ENCODE measurements at regions not wholly inside any gene's neighbourhood (a gene's known extent, or its start where the extent isn't known, plus 50 kb on each side); places are given as distances from the start of the nearest gene placed in this dataset.

- Histone ChIP-seq H3K9me3 (no peaks in the 10 kb centered on the region), H3K9ac (no peak overlapping the region), H3K27me3 (ENCODE audit: insufficient read depth) (no peaks in the 10 kb centered on the region), H3K4me2 (no peak overlapping the region), H3K27ac (ENCODE audit: low read depth in 2 of 2, low read length in 1 of 2) (no peak overlapping the region), H4K20me1 (ENCODE audit: insufficient read depth) (no peaks in the 10 kb centered on the region), H2AFZ (ENCODE audit: low read depth) (no peak overlapping the region), H3K9me2 (no peaks in the 10 kb centered on the region; the same call in 1 of the 2 replicates), H3K4me1 (ENCODE audit: control insufficient read depth in 1 of 2, insufficient read depth in 2 of 2, low read depth in 1 of 2, low read length in 1 of 2) (no peaks in the 10 kb centered on the region), H3K36me3 (replicated peaks in 1 of 2; ENCODE audit: control insufficient read depth in 1 of 2, insufficient read depth in 2 of 2, low read length in 1 of 2) (no peaks in the 10 kb centered on the region), H3K79me2 (ENCODE audit: insufficient read depth) (no peaks in the 10 kb centered on the region), H3F3A (replicated peaks; ENCODE audit: insufficient read depth) (no peaks in the 10 kb centered on the region), H3K4me3 (ENCODE audit: low read depth in 2 of 2, low read length in 1 of 2) (no peak overlapping the region)
- ChIA-PET CTCF (no interaction called here), POLR2A (no interaction called here)
- DNase-seq, result no peak
- TF ChIP-seq USF1 (IDR thresholded peaks at IDR 0.05; ENCODE audit: borderline replicate concordance, low read depth), result no peak
- no peak for TF ChIP-seq SMC3 (IDR thresholded peaks at IDR 0.05; ENCODE audit: low read depth, low read length)
- no peak for TF ChIP-seq IRF3 (IDR thresholded peaks at IDR 0.05; ENCODE audit: low read depth, low read length)
- TF ChIP-seq FOXJ3 (CRISPR knock-in tag; IDR thresholded peaks at IDR 0.05), result no peak
- 44% methylated on average over 4 of the region's 4 CpGs for WGBS (ENCODE audit: low lambda C conversion rate)
These were observed 74.4 kb upstream of the EYA4 start for GRCh38 chr6:133166766-133167165.

GRCh38 chr6:133169901-133170300 is 71.3 kb upstream of the EYA4 start:
- CTCF ChIA-PET, result interaction anchor here (1.0 to 1.5 kb wide), 2 partner anchors 339 to 399 kb away, joined by 3 read pairs; no protein-coding TSS in a partner anchor
- no peak overlapping the region for H3K4me2 ChIP-seq
- H3K27ac ChIP-seq (ENCODE audit: low read depth in 2 of 2, low read length in 1 of 2), result no peak overlapping the region

More at GRCh38 chr6:133169901-133170300, 71.3 kb upstream of the EYA4 start:
- Histone ChIP-seq H3K9me3 (no peaks in the 10 kb centered on the region), H3K79me2 (ENCODE audit: insufficient read depth) (no peaks in the 10 kb centered on the region), H3K27me3 (ENCODE audit: insufficient read depth) (no peaks in the 10 kb centered on the region), H3K4me3 (ENCODE audit: low read depth in 2 of 2, low read length in 1 of 2) (no peak overlapping the region), H2AFZ (ENCODE audit: low read depth) (no peak overlapping the region), H3K9me2 (no peaks in the 10 kb centered on the region), H3K9ac (no peak overlapping the region), H3K36me3 (replicated peaks in 1 of 2; ENCODE audit: control insufficient read depth in 1 of 2, insufficient read depth in 2 of 2, low read length in 1 of 2) (no peaks in the 10 kb centered on the region), H4K20me1 (ENCODE audit: insufficient read depth) (no peaks in the 10 kb centered on the region), H3F3A (replicated peaks; ENCODE audit: insufficient read depth) (no peaks in the 10 kb centered on the region), H3K4me1 (ENCODE audit: control insufficient read depth in 1 of 2, insufficient read depth in 2 of 2, low read depth in 1 of 2, low read length in 1 of 2) (no peaks in the 10 kb centered on the region)
- no peak for DNase-seq
- TF ChIP-seq SIN3A (IDR thresholded peaks at IDR 0.05; ENCODE audit: borderline replicate concordance, low read depth, low read length) (no peak), USF2 (IDR thresholded peaks at IDR 0.05; ENCODE audit: borderline replicate concordance, low read depth, low read length) (no peak), TAF1 (IDR thresholded peaks at IDR 0.05; ENCODE audit: borderline replicate concordance, low read depth, low read length) (no peak), CTCF (IDR thresholded peaks at IDR 0.05) (no peak), YY1 (IDR thresholded peaks at IDR 0.05; ENCODE audit: low read depth) (no peak), NRF1 (IDR thresholded peaks at IDR 0.05; ENCODE audit: low read depth, low read length) (no peak)
- POLR2A ChIA-PET, result no interaction called here
- 96% methylated on average over 1 of the region's 1 CpG for WGBS (ENCODE audit: low lambda C conversion rate)

All from SK-N-SH (cell line).